Endothelial cell of umbilical vein (primary cell): ENCODE measurements at regions not wholly inside any gene's neighbourhood (a gene's known extent, or its start where the extent isn't known, plus 50 kb on each side); places are given as distances from the start of the nearest gene placed in this dataset.

Source experiments
- CTCF ChIP-seq, 2 donors: IDR thresholded peaks; 1 replicate in 1 of 2; 2 replicates in 1 of 2; pipeline ENCODE4 v1.5.1; 2011; ENCODE audit warnings: low read length in 2 of 2, mild to moderate bottlenecking in 2 of 2, moderate library complexity in 2 of 2, control low read depth in 1 of 2, inconsistent platforms in 1 of 2, low read depth in 1 of 2; ENCODE audit not compliant: insufficient read depth in 1 of 2; ENCODE audit errors: extremely low read depth in 1 of 2
- EZH2 ChIP-seq: IDR thresholded peaks from 2 replicates; pipeline ENCODE4 v1.6.1; 2012; ENCODE audit warnings: borderline replicate concordance, low read depth, mild to moderate bottlenecking, moderate library complexity, low read length, inconsistent platforms; ENCODE audit not compliant: severe bottlenecking
- GATA2 ChIP-seq: IDR thresholded peaks from 2 replicates; pipeline ENCODE4 v1.7.0; 2011; ENCODE audit warnings: low read depth, mild to moderate bottlenecking, moderate library complexity, mixed read lengths, low read length; ENCODE audit not compliant: insufficient read length, insufficient read depth
- MAX ChIP-seq: IDR thresholded peaks from 2 replicates; pipeline ENCODE4 v1.6.1; 2011; ENCODE audit not compliant: insufficient read depth, insufficient read length
- POLR2A ChIP-seq: IDR thresholded peaks from 2 replicates; pipeline ENCODE4 v1.6.1; 2012; ENCODE audit warnings: low read depth, mild to moderate bottlenecking, control low read depth, low read length

- no peak for TF ChIP-seq GATA2
- no peak for TF ChIP-seq POLR2A
- no peak for TF ChIP-seq CTCF (IDR thresholded peaks at IDR 0.05; ENCODE audit: extremely low read depth in 1 of 2, insufficient read depth in 1 of 2, low read depth in 1 of 2, low read length in 2 of 2)
- no peak for TF ChIP-seq EZH2
- no peak for TF ChIP-seq MAX
These were observed 633.4 kb upstream of the SYNCRIP start for GRCh38 chr6:86276056-86276455.
